ENCODE measurements at regions not wholly inside any gene's neighbourhood (a gene's known extent, or its start where the extent isn't known, plus 50 kb on each side); places are given as distances from the start of the nearest gene placed in this dataset.

DNA sequence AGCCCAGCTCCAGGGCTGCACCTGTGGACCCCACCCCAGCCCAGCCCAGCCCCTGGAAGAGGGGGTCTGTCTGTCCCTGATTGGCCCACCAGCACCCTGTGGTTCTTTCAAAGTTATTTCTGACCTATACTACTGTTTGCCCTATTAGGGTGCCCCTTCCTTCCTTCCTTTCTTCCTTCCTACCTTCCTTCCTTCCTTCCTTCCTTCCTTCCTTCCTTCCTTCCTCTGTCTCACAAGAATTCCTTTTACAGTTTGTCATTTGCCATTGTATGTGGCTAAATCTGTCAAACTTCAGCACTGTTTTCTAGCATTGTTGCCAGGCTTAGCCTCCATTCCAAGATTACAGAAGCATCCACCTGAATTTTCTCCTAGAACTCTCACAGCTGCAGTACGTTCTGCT lies 66.9 kb downstream of the KLF15 start:
- Histone ChIP-seq H3K4me1 (ENCODE audit: control insufficient read depth, insufficient read depth, low read length) (peaks cover 11% of the 10 kb centered on the region), H3K56ac (ENCODE audit: extremely low read depth, insufficient read depth, low read length) (no peak overlapping the region), H3K14ac (replicated peaks; ENCODE audit: low read depth, low read length) (no peak overlapping the region), H3K9me1 (ENCODE audit: insufficient read depth, low read length) (no peaks in the 10 kb centered on the region), H3K79me1 (ENCODE audit: low read depth in 1 of 2, low read length in 2 of 2) (no peaks in the 10 kb centered on the region; a peak in 1 of 4 replicates), H3K27me3 (ENCODE audit: control insufficient read depth, insufficient read depth, low read length) (peaks cover 9% of the 10 kb centered on the region), H3K4ac (ENCODE audit: low read depth, low read length) (no peak overlapping the region), H3K23ac (ENCODE audit: low read depth, low read length) (no peak overlapping the region), H3K27ac (ENCODE audit: insufficient read depth, low read length) (no peak overlapping the region), H4K91ac (ENCODE audit: insufficient read depth, low read depth, low read length) (no peak overlapping the region), H4K5ac (ENCODE audit: low read depth, low read length) (no peak overlapping the region), H3K36me3 (ENCODE audit: control insufficient read depth, insufficient read depth, low read length) (no peaks in the 10 kb centered on the region), H4K8ac (ENCODE audit: low read depth in 2 of 2, low read length in 2 of 2) (no peak overlapping the region), H2BK5ac (ENCODE audit: low read depth, low read length, poor library complexity, severe bottlenecking) (no peak overlapping the region), H3K9ac (ENCODE audit: low read depth, low read length) (no peak overlapping the region), H2AFZ (replicated peaks; ENCODE audit: low read length, poor library complexity) (no peak overlapping the region), H3K18ac (ENCODE audit: low read depth, low read length) (no peak overlapping the region), H3K4me2 (ENCODE audit: low read depth, low read length) (no peak overlapping the region), H2AK5ac (ENCODE audit: low read depth, low read length) (no peak overlapping the region), H3K9me3 (ENCODE audit: control insufficient read depth, insufficient read depth, low read length) (no peaks in the 10 kb centered on the region), H2AK9ac (replicated peaks; ENCODE audit: low read depth, low read length, poor library complexity) (no peak overlapping the region), H2BK120ac (ENCODE audit: low read depth, low read length) (no peak overlapping the region), H2BK20ac (ENCODE audit: low read depth, low read length) (no peak overlapping the region), H3K4me3 (ENCODE audit: insufficient read depth, low read depth, low read length) (no peak overlapping the region), H4K20me1 (ENCODE audit: insufficient read depth, low read length) (no peaks in the 10 kb centered on the region), H2BK15ac (ENCODE audit: low read depth, low read length) (no peak overlapping the region)
- BruUV-seq (replicated peaks), result no TSS peak
- no CpG with 5 or more reads among the region's 1 CpG for WGBS, 2 experiments (ENCODE audit: extremely low coverage in 2 of 2, insufficient read length in 1 of 2)
- CTCF ChIA-PET, result no interaction called here
- POLR2A ChIA-PET (ENCODE audit: unreplicated experiment), result no interaction called here
- in situ Hi-C loops (cut with MboI; ENCODE audit: low sequenced_read_pairs), result no loop called here
- no peak for TF ChIP-seq POLR2A (IDR thresholded peaks at IDR 0.05; ENCODE audit: low read depth, low read length)
- no peak for TF ChIP-seq RCOR1 (IDR thresholded peaks at IDR 0.05; ENCODE audit: insufficient replicate concordance, low read length)
- TF ChIP-seq SMC3 (IDR thresholded peaks at IDR 0.05; ENCODE audit: low read depth, low read length), result no peak
- no peak for TF ChIP-seq NFE2L2 (IDR thresholded peaks at IDR 0.05; ENCODE audit: low read depth, low read length)
- TF ChIP-seq MXI1 (IDR thresholded peaks at IDR 0.05; ENCODE audit: borderline replicate concordance, low read depth, low read length), result no peak
- TF ChIP-seq MAZ (IDR thresholded peaks at IDR 0.05; ENCODE audit: borderline replicate concordance, low read depth, low read length), result no peak
- no peak for TF ChIP-seq FOS (IDR thresholded peaks at IDR 0.05; ENCODE audit: low read depth, low read length)
- TF ChIP-seq MAFK (IDR thresholded peaks at IDR 0.05; ENCODE audit: low read depth, low read length), result no peak
- dilution Hi-C loops (cut with HindIII; ENCODE audit: low sequenced_read_pairs, unreplicated experiment), result no loop called here
- ATAC-seq (ENCODE audit: low read depth) (no peak), DNase-seq (no peak)
- intact Hi-C loops (cut with micrococcal nuclease), result no loop called here

Measured in IMR-90 (cell line).